Stimulated activated CD4-positive, alpha-beta T cell treated with anti-CD3 and anti-CD28 coated beads, Interleukin-1b, Interleukin-23, amount 100 ng/mL, for 1 hour (primary cell): ENCODE measurements at regions not wholly inside any gene's neighbourhood (a gene's known extent, or its start where the extent isn't known, plus 50 kb on each side); places are given as distances from the start of the nearest gene placed in this dataset.

Source experiments
- DNase-seq, 2 donors: peaks; one replicate each; pipeline ENCODE4 v3.0.0-alpha.2; 2020; ENCODE audit warnings: low read depth in 2 of 2

GRCh38 chr21:31410499-31411131, 66.6 kb upstream of the TIAM1 start:
- DNase-seq = no peak

DNA sequence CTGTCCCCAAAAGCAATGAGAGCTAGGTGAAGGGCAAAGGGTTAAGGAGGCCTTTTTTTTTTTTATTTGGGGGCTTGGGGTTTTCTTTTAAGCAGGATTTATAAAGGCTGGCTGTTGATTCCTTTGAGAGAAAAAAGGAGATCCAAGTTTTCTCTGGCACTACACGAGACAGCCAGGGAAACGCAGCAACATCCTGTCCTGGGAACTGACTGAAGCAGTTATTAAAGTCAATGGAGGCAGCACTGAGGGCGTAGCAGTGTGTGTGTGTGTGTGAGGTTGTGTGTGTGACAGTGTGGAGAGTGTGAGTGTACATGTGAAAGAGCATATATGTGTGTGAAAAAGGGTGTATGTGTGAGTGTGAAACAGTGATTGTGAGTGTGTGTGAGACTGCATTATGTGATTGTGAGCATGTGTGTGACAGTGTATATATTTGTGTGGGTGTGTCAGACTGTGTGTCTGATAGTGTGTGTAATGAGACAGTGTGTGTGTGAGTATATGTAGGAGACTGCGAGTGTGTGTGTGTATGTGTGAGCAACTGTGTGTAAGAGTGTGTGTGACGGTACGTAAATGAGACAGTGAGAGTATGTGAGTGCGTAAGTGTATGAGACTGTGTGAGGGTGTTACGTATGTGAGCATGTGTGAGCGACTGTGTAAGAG, 65.9 kb upstream of the TIAM1 start:
- no peak for DNase-seq

GRCh38 chr21:31408301-31409088, 64.4 kb upstream of the TIAM1 start:
- DNase-seq = no peak

- DNase-seq = no peak
Observed at GRCh38 chr21:31406510-31406909, 62.4 kb upstream of the TIAM1 start.

DNA sequence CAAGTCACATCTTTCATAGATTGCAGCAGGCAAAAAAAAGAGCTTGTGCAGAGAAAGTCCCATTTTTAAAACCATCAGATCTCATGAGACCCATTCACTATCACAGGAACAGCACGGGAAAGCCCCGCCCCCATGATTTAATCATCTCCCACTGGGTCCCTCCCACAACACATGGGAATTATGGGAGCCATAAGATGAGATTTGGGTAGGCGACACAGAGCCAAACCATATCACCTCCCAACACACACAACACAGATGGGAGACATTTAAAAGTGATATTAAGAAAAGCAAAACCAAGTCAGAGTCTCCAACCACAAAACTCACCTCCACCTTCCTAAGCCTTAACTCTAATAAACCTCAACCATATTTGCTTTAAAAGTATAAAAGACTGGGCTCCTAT, 61.5 kb upstream of the TIAM1 start:
- DNase-seq = no peak

GRCh38 chr21:31403596-31404333, 59.7 kb upstream of the TIAM1 start:
- no peak for DNase-seq

DNA sequence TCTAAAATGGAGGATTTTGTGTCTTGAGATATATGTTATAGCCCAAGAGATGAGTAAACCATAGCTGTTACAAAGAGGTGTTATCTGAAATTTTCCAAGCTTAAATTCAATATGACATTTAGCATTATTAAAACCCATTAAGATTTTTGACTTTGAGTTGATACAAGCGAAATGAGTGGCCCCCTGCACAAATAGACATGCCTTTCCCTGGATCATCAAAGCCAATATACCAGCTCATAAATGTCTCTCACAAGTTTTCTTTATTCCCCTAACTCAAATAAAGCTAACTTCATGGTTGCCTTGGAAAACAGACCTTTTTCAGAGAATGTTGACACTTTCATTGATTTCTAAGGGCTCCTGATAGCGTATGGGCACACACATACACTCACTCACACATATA, 55.5 kb upstream of the TIAM1 start:
- DNase-seq = no peak

- no peak for DNase-seq
Observed at GRCh38 chr21:31398574-31398973, 54.5 kb upstream of the TIAM1 start.

- DNase-seq = no peak
Observed at GRCh38 chr21:31397939-31398338, 53.9 kb upstream of the TIAM1 start.

DNA sequence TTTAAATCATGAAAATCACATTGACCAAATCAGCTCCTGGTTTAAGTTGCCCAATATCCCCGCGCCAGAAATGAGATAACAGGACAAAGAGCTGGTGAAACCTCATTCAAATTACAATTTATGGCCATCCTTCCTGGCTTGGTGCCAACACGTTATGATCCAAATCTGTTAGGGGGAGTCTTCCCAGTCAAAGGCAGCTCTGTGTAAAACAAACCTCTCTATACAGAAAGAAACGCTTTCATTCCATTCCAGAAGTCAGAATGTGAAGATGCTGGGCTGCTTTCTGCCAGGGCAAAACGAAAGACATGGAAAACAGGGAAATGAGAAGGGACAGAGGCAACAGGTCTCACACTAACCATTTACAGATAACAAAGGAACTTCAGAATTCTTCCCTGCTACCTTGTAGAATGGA, 53.5 kb upstream of the TIAM1 start:
- DNase-seq = no peak

DNA sequence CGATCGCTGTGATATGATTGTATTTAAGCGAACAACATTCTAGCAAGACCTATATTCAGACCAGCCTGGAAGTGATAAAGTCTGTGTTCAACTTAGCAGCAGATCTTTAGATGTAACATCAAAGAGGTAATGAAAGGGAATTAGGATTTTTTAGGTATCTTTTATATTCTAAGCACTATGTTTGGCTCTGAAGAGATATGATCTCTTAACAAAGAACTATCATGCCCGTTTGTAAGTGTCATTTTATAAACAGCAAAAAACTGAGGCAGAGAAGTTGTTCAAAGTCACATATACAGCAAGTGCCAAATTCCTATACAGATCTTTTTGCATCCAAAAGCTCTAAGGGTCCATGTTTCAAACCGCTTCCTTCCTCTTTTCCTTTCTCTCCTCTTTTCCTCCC, 53.0 kb upstream of the TIAM1 start:
- DNase-seq = no peak

DNA sequence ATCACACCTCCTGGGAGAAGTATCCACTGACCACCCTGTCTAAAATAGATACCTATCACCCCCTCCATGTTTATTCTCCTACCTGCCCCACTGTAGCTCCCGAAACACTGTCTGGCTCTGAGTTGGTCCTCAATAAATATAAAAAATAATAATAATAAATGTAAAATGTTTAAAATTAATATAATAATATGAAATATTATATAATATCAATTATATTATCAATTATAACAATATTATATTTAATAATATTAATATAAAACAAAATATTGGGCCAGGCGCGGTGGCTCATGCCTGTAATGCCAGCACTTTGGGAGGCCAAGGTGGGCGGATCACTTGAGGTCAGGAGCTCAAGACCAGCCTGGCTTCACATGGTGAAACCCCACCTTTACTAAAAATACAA, 52.3 kb upstream of the TIAM1 start:
- no peak for DNase-seq

DNA sequence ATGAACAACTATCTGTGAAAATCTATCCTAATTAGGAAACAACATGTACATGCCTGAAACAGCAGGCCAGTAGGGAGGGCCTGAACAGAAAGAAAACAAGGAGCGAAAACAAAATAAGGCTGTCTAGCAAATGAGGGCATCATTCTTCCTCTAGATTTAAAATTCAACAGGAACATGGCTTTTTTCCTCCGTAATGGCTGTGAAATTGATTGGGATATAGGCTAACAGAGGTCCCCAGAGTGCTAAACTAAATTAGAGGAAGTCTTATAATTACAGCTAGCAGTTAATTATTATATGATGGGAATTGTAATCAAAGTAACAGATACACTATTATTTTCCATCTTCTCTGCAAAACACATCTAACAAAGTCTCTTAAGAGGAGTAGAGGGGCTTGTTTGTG, 51.7 kb upstream of the TIAM1 start:
- DNase-seq = no peak

GRCh38 chr21:31395268-31395667, 51.2 kb upstream of the TIAM1 start:
- no peak for DNase-seq

DNA sequence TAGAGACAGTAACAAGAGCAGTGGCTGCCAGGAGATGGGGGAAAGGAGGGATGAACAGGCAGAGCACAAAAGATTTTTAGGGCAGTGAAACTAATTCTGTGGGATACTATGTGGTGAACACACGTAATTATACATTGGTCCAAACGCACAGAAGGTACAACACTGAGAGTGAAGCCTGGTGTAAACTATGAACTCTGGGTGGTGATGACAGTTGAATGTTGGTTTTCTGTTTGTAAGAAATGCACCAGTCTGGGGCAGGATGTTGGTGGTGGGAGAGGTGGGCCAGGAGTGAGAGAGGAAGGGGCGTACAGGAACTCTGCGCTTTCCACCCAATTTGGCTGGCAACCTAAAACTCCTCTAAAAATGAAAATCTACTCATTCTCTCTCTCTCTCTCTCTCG, 50.2 kb upstream of the TIAM1 start:
- DNase-seq = no peak
